ENCODE measurements at regions not wholly inside any gene's neighbourhood (a gene's known extent, or its start where the extent isn't known, plus 50 kb on each side); places are given as distances from the start of the nearest gene placed in this dataset.

DNA sequence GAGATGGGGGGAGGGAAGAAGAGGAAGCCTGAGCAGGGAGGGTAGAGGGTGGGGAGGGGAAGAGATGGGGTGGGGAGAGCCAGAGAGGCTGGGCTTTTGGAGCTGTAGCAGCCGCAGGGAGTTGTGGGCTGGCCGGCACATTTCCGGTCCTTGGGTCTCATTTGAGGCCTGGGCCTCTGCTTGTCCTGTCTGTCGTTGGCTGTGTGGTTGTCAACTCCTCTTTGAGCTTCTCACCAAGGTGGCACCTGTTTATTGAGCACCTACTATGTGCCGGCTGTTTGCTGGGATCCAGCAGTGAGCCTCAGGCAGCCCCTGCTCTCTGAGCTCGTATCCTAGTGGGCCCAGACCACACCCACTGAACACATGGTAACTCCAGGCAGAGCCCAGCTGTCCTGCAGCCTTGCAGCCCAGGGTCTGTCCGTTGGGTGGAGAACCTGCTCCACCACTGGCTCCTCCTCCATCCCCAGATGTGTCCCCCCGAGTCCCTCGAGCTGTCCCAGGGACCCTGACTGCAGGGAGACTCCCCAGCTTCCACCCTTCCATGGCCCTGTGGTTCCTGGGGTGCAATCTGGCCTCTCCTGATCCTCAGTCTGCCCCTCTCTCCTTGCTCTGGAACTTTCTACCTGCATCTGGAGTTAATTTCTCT, 164.9 kb downstream of the IRF8 start:
- DNase-seq = no peak

DNA sequence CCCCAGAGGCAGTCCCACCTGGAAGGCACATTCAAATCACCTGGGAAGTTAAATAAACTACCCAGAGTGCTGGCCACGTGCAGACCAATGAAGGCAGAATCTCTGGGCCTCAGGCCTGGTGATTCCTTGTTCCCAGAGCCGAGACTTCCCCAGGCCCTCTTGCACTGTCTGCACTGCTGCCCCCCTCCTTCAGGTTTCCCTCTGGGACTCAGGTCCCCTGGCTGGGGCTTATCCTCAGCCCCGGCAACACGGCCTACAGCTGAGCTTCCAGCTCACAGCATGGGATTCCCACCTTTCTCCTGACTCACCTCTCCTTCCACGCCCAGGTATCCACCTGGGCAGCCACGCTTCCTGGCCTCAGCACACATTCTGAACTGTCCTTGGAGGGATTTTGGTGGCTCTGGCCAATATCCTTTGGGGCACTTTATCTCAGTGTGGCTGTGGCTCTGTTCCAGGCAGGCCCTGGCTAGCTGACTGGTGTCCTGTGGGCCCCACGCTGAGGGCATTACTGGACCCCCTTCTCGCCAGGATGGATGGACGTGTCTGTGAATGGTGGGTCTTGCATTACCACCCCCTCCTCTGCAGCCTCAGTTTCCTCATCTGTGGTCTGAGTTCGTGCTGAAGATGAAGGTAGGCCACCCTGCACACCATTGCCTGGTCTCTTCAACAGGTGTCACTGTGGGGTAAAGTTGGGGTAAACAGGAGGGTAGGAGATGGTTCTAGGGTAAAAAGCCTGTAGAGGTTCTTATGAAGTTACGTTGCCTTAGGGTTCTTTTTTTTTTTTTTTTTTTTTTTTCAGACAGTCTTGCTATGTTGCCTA, 165.7 kb downstream of the IRF8 start:
- DNase-seq = no peak

DNA sequence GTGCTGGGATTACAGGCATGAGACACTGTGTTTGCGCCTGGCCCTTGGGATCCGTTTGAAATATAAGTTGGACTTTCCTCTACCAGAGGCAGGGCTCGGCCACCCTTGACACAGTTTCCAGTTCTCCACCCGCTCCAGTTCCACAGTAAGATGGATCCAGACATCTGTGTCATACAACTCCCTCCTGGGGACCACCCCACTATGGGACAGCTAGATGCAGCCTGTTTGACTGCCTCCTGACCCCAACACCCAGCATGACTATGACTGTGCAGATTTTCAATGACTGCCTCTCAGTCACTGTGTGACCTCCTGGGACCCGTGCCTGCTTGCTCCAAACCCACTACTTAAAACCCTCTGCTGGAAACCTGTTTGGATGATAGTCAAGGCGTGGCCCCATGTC, 166.7 kb downstream of the IRF8 start:
- no peak for DNase-seq

DNA sequence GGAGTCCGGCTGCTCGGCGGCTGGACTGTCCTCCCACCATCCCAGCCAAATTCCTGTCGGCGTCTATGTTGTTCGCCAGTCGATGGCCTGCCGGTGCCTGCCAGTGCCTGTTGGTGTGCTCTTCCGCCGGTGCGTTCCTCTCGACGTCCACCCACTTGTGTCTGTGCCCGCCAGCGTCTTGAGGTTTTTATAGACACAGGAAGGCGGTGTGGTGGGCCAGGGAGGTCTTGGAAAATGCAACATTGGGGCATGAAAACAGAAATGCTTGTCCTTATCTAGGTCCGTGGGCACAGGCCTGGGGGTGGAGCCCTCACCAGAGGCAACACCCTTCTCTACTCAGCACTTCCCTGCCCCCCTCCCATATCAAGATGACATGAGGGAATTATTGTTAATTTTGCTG, 167.8 kb downstream of the IRF8 start:
- DNase-seq = no peak

DNA sequence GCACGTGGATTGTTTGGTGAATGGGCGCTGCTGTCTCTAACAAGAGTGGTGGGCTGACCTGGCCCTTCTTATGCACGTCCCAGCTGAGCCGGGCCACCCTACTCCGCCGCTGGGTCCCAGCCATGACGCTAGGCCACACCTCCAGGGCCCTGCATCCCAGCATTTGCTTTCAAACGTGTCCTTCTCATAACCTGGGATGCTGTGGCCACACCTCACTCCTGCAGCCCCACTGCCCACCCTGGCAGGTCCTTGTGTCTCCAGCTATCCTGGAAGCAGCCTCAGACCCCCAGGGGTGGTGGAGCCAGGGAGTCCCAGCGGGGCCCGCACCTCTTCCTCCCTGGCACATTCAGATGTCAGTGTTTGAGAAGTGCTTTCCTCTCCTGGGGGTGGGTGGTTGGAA, 168.6 kb downstream of the IRF8 start:
- DNase-seq = no peak

DNA sequence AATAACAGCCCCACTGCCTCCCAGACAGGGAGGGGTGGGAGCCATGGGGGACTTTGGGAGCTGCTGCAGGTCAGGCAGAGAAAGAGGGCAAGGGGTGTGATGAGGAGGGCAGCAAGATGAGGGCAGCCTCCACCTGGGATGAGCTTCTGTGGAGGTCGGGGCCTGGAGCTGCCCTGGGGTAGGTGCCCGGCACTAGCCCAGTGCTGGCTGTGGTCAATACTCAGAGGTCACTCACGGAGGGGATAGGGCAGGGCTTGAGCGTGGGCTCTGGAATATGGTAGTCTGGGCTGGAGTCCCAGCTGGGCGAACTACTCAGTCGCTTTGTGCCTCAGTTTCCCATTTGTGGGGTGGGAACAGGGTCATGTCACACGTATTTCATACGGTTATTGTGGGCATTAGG, 169.0 kb downstream of the IRF8 start:
- DNase-seq = no peak

DNA sequence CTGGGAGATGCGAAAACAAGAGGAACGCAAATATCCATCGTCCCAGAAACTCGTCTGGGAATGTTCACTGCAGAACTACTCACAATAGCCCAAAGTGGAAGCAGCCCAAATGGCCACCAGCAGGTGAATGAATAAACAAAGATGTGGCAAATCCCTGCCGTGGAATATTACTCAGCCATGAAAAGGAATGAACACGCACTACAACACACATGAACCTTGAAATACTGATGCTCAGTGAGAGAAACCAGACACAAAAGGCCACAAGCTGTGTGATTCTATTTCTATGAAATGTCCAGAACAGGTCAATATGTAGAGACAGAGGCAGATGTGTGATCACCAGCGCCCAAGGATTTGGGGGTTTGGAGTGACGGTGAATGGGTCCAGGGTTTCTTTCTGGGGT, 169.8 kb downstream of the IRF8 start:
- DNase-seq = no peak

DNA sequence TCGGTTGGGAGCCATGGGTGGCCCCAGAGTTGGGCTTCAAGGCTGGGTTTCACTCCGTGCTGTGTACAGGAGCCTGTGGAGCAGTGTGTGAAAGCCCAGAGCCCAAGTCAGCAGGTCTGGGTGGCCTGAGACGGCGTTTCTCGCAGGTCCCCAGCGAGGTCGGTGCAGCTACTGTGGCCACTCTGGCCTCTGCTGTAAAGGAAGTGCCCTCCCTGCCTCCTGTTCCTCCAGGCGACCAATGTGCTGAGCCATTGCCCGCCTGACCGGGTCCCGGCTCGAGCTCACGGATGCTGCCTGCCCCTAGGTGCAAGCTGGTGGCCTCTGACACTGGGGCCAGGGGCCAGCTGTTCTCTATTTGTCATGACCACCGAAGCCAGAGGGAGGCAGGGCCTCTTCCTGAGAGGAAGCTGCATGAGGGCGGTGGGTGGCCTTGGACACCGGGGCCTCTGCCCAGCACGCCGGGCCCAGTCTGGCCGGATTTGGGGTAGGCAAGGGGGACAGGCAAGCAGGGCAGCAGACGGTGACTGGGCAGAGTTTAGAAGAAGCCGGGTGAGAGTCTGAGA, 170.9 kb downstream of the IRF8 start:
- DNase-seq = no peak

DNA sequence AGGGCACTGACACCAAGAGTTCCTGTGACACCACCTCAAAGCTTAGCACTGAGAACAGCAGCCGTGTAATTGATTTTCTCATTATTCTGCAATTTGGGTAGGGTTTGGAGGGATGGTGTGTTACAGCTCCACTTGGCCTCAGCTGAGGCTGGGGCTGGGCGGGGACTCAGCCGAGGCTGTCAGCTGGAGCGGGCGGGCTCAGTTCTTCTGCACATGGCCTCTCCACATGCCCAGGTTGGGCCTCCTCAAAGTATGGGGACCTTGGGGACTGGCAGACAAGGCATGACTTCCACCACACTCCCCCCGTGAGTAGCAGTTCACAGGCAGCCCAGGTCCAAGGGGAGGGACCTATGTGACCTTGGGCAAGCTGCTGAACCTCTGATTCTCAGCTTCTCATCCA, 171.5 kb downstream of the IRF8 start:
- DNase-seq = no peak

DNA sequence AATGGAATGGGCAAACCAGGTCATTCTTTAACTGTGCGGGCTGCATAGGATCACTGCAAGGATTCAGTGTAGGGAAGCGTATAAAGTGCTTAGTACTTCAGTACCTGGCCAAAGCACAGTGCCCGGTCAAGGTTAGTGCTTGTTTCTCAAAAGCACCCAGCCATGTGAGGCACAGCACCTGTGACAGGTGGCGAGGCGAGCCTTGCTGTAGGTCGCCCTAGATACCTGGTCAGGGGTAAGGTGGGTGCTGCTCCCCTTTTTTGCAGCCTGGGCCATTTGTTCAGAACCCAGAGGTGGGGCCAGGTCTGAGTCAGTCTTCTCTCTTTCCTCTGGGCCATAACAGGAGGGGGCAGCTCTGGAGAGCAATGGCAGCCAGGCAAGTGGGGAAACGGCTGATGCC, 172.0 kb downstream of the IRF8 start:
- DNase-seq = no peak

DNA sequence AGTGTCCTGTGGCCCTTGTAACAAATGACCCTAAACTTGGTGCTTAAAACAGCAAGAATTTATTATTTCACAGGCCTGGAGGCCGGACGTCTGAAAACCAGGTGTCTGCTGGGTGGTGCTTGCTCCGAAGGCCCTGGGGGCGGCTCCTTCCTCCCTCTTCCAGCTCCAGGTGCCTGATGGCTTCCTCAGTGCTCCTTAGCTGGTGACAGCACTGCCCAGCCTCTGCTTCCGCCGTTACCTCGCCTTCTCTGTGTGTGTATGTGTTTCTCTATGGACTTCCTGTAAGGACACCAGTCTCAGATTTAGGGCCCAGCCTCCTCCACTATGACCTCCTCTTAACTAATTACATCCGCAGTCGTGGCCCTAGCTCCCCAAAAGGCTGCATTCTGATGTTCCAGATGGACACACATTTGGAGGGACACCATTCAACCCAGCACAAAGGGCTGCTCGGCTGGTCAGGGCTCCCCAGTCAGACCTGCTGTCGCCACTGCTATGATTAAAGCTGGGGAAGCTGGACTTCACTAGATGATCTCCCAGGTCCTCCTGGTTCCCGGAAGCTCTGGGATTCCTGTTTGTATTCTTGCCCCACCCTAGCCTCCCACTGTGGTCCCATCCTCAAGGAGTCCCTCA, 172.8 kb downstream of the IRF8 start:
- no peak for DNase-seq

DNA sequence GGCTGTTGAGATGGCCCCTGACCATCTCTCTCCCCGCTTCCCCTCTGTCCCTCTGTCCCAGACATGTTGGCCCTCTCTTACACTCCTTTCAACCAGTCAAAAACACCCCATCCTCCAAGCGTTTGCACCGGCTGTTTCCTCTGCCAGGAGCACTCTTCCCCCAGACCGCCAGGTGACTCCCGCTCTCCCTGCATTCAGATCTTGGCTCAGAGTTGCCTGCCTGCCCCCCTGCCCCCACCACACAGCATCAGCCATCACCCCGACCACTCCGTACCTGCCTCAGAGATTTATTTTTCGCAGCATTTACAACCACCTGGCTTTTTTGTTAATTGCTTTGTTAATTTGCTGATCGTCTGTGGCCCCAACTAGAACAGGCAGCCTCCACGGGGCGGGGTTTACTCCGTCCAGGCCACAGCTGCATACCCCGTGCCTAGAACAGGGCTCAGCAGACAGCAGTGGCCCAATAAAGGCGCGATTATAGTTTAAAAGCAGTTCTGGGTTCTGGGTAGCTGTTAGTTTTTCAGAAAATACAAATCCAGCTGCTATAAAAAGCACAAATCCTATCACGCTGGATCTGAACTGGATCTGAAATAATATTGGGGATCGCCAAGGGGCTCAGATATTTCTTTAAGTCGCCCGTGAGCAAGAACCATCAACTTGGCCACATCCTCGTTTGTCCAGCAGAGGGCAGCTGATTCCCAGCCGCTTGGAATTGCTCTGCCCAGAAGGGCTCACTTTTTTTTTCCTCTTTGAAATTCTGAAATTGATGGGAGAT, 173.6 kb downstream of the IRF8 start:
- peak; percentile 58 for DNase-seq

DNA sequence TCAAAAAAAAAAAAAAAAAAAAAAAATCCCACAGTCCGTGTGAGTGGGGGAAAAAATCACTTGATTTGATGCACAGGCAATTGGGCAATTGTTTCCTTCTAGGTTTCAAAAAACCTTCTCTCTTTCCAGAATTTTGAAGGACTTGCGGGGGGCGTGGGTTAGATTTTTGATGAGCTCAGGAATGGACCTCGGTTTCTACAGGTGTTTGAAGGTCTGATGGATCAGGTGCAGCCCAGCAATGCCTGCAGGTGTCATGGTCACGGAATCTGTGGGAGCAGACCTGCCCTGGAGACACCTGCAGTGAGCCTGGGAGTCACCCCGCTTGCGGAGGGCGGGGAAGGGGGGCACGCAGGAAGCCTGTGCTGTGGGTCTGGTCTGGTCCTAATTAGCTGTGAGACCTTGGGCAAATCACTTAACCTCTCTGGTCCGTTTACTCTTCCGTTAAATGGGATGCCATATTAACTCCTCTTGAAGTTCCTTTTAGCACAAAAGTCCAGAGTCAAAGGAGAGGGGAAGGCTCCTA, 174.2 kb downstream of the IRF8 start:
- DNase-seq = no peak

DNA sequence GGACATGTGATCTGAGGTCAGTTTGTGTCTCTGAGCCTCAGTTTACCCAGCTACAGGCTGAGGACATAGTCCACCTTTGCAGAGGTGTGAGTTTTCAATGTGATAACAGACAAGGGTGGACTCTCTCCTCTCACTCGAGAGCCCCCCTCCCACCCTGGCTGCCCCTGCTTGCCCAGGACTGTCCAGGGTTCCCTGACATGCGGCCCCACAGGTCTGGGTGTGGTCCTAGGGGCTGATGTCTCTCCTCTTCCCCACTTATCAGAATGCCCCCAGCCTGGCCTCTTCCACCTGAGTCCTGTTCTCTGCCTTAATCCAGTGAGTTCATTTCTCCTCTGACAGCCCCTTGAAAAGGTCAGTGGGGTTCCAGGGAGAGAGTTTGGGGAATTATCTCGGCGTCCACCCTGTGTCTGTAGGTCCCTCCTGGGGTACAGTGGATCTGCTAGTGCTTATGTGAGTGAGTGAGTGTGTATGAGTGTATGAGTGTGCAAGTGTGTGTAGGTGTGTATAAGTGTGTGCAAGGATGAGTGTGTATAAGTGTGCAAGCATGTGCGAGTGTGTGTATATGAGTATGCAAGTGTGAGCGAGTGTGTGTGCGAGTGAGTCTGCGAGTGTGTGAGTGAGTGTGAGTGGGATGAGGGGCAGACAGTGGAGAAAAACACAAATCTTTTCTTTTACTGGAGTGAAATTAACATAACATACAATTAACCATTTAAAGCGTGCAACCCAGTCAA, 175.0 kb downstream of the IRF8 start:
- DNase-seq = no peak

DNA sequence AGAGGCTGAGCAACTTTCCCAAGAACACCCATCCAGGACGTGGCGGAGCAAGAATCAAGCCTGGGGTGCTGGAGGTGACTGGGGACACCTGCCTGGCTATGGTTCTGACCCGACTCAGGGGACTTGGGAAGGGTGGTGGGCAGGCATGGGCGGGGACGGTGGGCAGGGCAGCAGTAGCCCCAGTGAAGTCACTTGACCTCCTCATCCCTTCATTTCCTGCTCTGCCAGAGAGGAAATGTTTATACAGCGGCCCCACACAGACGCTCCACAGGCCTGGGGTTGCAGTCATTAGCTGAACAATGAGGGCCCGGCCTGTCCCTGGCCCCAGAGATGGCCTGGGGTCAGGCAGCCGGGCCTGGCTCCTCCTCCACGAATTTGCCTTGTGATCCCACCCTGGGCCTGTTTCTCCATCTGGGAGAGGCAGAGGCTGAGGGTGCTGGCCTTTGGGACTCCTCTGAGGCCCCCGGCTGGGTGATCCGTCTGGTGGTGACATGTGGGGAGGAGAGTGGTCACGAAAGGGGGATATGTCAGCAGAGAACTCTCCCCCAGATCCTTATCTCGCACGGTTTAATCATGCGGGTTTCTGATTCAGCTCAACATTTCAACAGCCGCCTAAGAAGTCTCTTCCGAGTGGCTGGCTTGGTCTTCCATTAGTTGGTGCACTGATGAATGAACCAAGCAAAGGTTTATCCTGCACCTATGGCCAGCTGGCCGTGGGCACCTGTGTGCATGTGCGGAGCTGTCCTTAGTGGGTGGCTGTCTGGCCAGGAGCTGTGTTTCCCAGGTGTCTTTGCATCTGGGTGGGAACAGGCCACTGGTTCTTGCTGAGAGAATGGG, 175.9 kb downstream of the IRF8 start:
- no peak for DNase-seq

DNA sequence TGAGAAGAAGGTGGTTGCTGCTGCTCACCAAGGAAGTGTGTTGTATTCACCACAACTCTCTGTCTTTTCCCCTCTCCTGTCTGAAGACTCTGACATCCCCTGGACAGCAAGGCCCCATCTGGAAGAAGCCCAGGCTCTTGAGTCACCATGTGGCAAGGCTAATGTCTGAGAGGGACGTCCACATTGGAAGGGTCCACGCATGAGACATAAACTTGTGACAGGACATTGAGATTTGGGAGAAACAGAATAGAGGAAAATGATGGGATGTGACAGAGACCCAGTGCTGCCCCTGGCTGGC, 176.5 kb downstream of the IRF8 start:
- DNase-seq = no peak

DNA sequence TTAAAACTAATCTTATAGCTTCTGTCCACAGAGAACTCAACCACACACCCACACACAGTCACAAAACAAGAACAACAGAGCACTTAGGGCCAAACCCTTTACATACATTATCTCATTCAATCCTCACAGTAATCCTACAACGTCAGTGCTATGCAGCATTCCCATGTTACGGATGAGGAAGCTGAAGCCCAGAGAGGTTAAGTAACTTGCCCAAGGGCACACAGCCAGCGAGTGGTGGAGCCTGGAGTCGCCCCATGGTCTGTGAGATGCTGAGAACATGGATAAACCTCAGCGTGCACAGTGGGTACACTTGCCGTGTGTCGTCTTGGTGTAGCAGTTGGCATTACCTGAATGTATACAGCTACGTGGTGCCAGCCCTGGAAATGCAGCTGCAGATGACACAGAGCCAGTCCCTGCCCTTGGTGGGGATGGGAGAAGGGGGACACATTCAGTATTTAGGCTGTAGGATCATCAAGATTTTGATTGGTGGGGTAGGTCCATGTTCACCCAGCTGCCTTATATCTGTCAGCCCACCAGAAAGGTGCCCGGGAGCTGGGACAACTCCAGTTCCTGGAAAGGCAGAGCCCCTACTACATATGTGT, 177.0 kb downstream of the IRF8 start:
- no peak for DNase-seq

DNA sequence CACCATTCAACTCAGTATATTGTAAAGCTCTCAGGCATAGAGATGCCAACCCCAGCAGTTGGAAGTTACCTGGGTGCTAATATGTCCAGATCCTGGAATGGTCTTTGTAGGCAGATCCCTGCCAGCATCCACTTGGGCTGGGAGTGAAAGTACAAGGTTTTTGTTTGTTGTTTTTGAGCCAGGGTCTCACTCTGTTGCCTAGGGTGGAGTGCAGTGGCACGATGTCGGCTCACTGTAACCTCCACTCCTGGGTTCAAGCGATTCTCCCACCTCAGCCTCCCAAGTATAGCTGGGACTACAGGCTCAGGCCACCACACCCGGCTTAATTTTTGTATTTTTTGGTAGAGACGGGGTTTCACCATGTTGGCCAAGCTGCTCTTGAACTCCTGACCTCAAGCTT, 177.6 kb downstream of the IRF8 start:
- no peak for DNase-seq

DNA sequence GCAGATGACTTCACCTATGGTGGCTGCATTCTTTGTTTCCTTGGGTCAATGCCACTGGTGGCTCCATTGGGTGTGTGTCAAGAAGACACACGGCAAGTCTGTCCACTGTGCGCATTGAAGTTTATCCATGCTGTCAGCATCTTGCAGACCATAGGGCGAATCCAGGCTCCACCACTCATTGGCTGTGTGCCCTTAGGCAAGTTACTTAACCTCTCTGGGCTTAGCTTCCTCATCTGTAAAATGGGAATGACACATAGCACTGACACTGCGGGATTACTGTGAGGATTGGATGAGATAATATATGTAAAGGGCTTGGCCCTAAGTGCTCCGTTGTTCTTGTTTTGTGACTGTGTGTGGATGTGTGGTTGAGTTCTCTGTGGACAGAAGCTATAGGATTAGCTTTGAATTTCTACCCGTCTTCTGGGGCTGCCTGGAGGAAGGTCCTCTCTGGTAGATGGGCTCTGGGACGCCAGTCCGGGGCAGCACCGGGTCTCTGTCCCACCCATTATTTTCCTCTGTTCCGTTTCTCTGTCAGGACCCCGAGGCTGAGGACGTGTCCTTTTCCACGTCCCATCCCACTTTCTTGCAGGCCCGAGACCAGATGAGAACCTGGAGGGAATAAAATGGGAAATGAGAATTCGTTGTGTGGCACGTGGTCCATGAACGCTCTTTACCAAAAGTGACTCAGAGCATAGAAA, 178.4 kb downstream of the IRF8 start:
- no peak for DNase-seq

DNA sequence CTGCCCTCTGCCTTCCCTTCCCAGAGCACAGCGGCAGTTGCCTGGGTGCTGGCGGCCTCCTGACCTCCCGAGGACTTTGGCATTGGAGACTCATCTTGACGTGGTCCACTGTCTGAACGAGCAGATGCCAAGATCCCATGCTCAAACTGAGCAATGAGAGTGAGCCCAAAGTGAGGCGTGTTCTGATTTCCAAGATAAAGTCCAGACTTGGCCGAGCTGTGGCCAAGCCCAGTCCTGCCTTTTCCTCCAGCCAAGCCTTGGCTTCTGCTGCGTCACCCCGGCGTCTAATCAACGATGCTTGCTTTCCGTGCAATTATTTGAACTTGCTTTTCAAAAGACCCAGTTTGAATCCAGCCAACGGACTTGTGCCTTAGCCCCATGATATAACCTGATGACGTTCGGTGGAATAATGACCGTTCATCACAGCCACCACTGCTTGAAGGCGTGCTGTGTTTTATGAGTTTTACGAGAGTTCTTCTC, 179.2 kb downstream of the IRF8 start:
- DNase-seq = no peak

Data from fibroblast of skin of right quadriceps (primary cell).